HG03571 (cell line): ENCODE measurements at regions not wholly inside any gene's neighbourhood (a gene's known extent, or its start where the extent isn't known, plus 50 kb on each side); places are given as distances from the start of the nearest gene placed in this dataset.

ENCODE experiments used
- ATAC-seq: cut with Tn5 transposase; IDR thresholded peaks from one replicate; pipeline ENCODE4 v1.9.1; 2021; ENCODE audit not compliant: unreplicated experiment

GRCh38 chr5:105409695-105410094 is 1847.1 kb upstream of the NUDT12 start:
- no peak for ATAC-seq

DNA sequence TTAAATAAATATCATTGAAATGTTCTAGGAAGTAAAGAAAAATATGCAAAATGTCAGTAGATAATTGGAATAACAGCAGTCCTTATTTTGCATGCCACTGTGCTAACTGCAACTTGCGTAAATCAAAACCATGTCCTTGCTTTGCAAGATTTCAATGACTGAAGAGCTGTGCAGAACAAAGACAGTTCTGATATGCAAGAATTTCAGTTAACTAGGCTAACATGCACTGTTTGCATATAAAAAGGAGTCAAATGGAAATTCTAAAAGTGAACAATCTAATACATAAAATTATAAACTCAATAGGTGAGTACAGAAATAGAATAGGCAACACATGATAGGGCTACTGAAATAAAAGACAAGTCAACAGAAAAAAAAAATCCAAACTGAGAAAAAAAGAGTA is 1844.6 kb upstream of the NUDT12 start:
- ATAC-seq: no peak

DNA sequence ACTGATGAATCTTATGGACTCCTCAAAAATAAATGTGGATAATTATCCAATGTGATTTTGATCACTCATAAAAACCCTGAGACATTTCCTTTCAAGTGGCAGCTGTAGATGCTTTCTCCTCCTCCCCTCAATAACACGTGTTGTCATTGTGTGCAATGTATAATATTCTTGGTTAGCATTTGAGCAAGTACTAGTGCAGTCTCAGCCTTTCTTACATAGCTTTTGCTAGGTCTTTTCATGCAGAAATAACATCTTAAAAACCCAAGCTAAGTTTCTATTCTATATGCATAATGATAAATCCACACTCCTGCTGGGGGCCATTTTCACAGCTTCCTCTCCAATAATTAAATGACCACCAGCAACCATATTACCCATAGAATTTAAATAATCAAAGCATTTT is 1835.2 kb upstream of the NUDT12 start:
- ATAC-seq: no peak

GRCh38 chr5:105392710-105393149 is 1830.1 kb upstream of the NUDT12 start:
- no peak for ATAC-seq

DNA sequence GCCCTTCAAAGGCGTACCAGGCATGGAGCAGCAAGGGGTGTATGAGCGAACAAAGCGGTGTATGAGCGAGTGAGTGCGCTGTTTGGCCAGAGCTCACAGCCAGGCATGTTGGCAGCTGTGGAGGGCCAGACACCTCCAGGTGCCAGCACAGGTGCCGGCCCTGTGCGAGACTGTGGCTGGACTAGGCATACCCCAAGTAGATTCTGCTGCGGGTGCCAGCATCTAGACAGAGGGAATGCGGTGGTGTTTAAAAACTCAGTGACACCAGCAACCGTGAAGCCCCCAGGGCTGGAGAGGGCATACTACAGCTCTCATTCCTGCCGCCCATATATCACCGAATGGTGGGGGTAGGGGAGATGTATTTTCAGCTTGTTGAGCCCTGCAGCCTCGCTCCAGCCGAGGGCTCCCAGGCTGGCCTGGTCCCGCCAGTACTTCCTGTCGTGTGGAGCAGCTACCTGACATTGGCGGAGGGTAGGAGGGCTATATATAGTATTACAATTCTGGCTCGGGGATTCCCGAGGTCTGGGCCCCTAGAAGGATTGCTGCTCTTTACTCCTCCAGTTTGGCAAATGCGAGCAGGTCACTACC is 1829.6 kb upstream of the NUDT12 start:
- no peak for ATAC-seq

DNA sequence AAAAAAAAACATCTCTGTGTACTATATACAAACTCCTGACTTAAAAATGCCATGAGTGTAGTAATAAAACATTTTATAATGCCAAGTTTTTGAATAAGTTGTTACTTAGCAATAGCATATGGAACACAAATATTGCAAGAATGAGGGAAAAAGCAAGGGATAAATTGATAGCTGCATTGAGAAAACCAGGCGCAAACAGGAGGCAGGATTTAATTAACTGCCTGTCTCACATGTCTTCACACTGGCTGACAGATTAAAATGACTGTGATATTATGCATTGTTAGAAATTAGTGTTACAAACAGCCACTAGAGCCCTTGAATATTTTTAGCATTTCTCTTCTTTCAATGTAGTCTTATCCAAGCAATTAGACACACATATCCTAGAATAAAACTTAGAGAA is 1817.5 kb upstream of the NUDT12 start:
- ATAC-seq: no peak

- ATAC-seq: no peak
These were observed 1808.6 kb upstream of the NUDT12 start for GRCh38 chr5:105371169-105371568.

- ATAC-seq: no peak
These were observed 1788.0 kb upstream of the NUDT12 start for GRCh38 chr5:105350486-105351140.

GRCh38 chr5:105331558-105331957 is 1769.0 kb upstream of the NUDT12 start:
- ATAC-seq: no peak

- no peak for ATAC-seq
These were observed 1767.6 kb upstream of the NUDT12 start for GRCh38 chr5:105330185-105330584.

GRCh38 chr5:105304859-105305258 is 1742.3 kb upstream of the NUDT12 start:
- ATAC-seq: no peak

- ATAC-seq: no peak
These were observed 1726.4 kb upstream of the NUDT12 start for GRCh38 chr5:105288946-105289345.

DNA sequence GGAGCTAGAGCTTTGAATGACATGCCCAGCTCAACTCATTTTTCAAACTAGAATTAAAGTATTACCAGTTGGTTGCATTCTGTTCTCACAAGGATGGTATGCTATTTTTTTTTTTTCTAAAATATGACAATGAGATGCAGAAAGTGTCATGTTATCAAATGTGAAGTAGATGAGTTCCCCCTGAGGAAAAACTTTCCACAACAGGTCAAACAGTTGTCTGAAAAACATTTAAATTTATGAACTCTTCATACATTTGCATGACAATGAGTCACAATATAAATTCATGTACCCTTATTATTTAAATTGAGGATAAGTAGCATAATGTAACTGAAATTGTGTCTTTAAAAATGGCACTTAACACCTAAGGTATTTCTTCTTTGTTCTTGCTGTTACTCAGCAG is 1720.5 kb upstream of the NUDT12 start:
- ATAC-seq: no peak

- no peak for ATAC-seq
These were observed 1711.5 kb upstream of the NUDT12 start for GRCh38 chr5:105274079-105274478.

- no peak for ATAC-seq
These were observed 1700.9 kb upstream of the NUDT12 start for GRCh38 chr5:105263515-105263914.

GRCh38 chr5:105259581-105260217 is 1697.1 kb upstream of the NUDT12 start:
- ATAC-seq: no peak

DNA sequence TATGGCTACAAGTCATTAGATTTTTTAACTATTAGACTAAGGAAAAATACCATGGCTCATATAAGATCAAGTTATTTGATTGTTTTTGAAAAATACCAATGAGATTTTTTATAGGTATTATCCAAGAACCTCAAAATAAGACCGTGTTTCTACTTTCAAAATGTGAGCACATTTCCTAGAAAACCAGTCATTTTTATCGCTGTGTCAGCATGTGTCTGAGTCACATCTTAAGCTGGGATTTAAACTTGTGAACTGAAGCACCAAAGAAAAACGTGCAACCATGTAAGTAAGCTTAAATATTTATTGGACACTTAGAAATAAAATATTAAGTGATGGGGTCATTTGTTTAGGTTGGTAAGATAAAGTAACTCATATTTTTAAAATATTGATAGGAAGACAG is 1676.0 kb upstream of the NUDT12 start:
- no peak for ATAC-seq

- no peak for ATAC-seq
These were observed 1668.0 kb upstream of the NUDT12 start for GRCh38 chr5:105230516-105231157.

GRCh38 chr5:105218018-105218417 is 1655.4 kb upstream of the NUDT12 start:
- no peak for ATAC-seq

- no peak for ATAC-seq
These were observed 1650.5 kb upstream of the NUDT12 start for GRCh38 chr5:105213078-105213477.

- ATAC-seq: no peak
These were observed 1644.5 kb upstream of the NUDT12 start for GRCh38 chr5:105207066-105207465.

DNA sequence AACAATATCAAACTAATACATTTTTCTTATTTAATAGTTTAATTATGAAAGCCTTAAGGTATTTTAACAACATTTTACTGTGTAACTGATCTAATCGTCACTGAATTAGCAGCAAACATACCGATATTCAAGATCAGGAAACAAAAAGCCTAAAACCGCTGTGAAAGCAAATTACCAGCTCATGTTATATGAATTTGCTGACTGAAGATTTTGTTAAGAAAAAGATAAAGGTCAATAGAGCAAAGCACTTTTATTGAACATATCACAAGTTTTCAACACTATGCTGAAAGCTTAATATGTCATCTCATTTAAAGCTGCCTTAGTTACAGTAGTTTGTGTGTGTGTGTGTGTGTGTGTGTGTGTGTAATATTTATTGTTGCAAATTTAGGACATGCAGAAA is 1634.9 kb upstream of the NUDT12 start:
- ATAC-seq: no peak
